Astrocyte (in vitro differentiated cells and primary cell): ENCODE measurements at regions not wholly inside any gene's neighbourhood (a gene's known extent, or its start where the extent isn't known, plus 50 kb on each side); places are given as distances from the start of the nearest gene placed in this dataset.

Experiments used
- DNase-seq: peaks from one replicate; pipeline ENCODE4 v3.0.0-alpha.2; 2010; ENCODE audit warnings: low read depth
- FAIRE-seq: peaks from 2 replicates; lab custom pipeline; 2011; peaks lifted over from hg19 to GRCh38; lab: Jason Lieb, UNC
- H2AFZ ChIP-seq: 2 replicates; pipeline ENCODE4 v1.6.0; 2012; ENCODE audit warnings: low read depth, low read length, inconsistent platforms
- H3K27ac ChIP-seq: 2 replicates; pipeline ENCODE4 v1.5.1; 2011; ENCODE audit warnings: low read depth, low read length, inconsistent platforms
- H3K27me3 ChIP-seq: 2 replicates; pipeline ENCODE4 v1.6.0; 2011; ENCODE audit warnings: low read length, inconsistent platforms; ENCODE audit not compliant: insufficient read depth
- H3K36me3 ChIP-seq: 2 replicates; pipeline ENCODE4 v1.5.1; 2011; ENCODE audit warnings: low read length, inconsistent platforms; ENCODE audit not compliant: insufficient read depth
- H3K4me1 ChIP-seq: 2 replicates; pipeline ENCODE4 v1.5.1; 2011; ENCODE audit warnings: low read length, inconsistent platforms; ENCODE audit not compliant: insufficient read depth
- H3K4me2 ChIP-seq: 2 replicates; pipeline ENCODE4 v1.6.0; 2012; ENCODE audit warnings: low read length, inconsistent platforms
- H3K4me3 ChIP-seq: 2 replicates; pipeline ENCODE4 v1.5.1; 2011; ENCODE audit warnings: low read depth, mild to moderate bottlenecking, low read length, inconsistent platforms; ENCODE audit not compliant: insufficient read depth
- H3K79me2 ChIP-seq: 2 replicates; pipeline ENCODE4 v1.6.0; 2012; ENCODE audit warnings: mild to moderate bottlenecking, low read length, inconsistent platforms; ENCODE audit not compliant: insufficient read depth
- H3K9ac ChIP-seq: 2 replicates; pipeline ENCODE4 v1.6.0; 2012; ENCODE audit warnings: mild to moderate bottlenecking, low read length, inconsistent platforms
- H3K9me3 ChIP-seq: 2 replicates; pipeline ENCODE4 v1.5.1; 2012; ENCODE audit warnings: low read depth, mild to moderate bottlenecking, low read length, inconsistent platforms; ENCODE audit not compliant: insufficient read depth
- H4K20me1 ChIP-seq: 2 replicates; pipeline ENCODE4 v1.6.0; 2012; ENCODE audit warnings: low read length, inconsistent platforms; ENCODE audit not compliant: insufficient read depth
- H3K27ac Mint-ChIP-seq: one replicate; pipeline ENCODE4 v1.8.0; 2021; ENCODE audit warnings: mild to moderate bottlenecking, mixed read lengths; ENCODE audit not compliant: unreplicated experiment
- H3K27me3 Mint-ChIP-seq: one replicate; pipeline ENCODE4 v1.8.0; 2021; ENCODE audit warnings: low read depth, mixed read lengths; ENCODE audit not compliant: unreplicated experiment
- H3K36me3 Mint-ChIP-seq: one replicate; pipeline ENCODE4 v1.8.0; 2021; ENCODE audit warnings: low read depth, mixed read lengths; ENCODE audit not compliant: unreplicated experiment
- H3K4me1 Mint-ChIP-seq: one replicate; pipeline ENCODE4 v1.8.0; 2021; ENCODE audit warnings: low read depth, mixed read lengths; ENCODE audit not compliant: unreplicated experiment
- H3K4me3 Mint-ChIP-seq: one replicate; pipeline ENCODE4 v1.8.0; 2021; ENCODE audit warnings: mild to moderate bottlenecking, moderate library complexity, mixed read lengths; ENCODE audit not compliant: unreplicated experiment
- H3K9me3 Mint-ChIP-seq: one replicate; pipeline ENCODE4 v1.8.0; 2021; ENCODE audit warnings: mild to moderate bottlenecking, mixed read lengths; ENCODE audit not compliant: unreplicated experiment
- EZH2 ChIP-seq: IDR thresholded peaks from 2 replicates; pipeline ENCODE4 v1.6.1; 2012; ENCODE audit warnings: mild to moderate bottlenecking, low read length, inconsistent platforms; ENCODE audit not compliant: insufficient read depth
- TF ChIP-seq, protein P1 (sequence below): IDR thresholded peaks from 2 replicates; pipeline ENCODE4 v1.5.1; 2011; ENCODE audit warnings: low read depth, mild to moderate bottlenecking, inconsistent platforms, low read length, moderate library complexity; ENCODE audit not compliant: insufficient read depth

DNA sequence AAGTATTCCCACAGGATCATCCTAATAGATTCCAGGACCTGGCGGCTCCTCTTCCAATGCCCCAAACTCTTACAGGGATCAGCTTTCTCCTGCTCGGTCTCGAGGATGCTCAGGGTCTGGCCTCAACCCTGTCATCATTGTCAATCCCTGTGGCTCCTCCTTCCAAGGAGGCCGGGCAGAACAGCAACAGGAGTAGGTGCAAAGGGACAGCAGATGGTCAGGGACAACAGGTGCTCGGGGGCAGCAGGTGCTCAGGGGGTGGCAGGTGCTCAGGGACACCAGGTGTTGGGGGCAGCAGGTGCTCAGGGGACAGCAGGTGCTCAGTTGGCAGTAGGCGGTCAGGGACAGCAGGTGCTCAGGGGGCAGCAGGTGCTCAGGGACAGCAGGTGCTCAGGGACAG, 84.8 kb downstream of the TTLL2 start:
- no peaks in the 10 kb centered on the region for H3K27me3 ChIP-seq
- FAIRE-seq: no peak
- DNase-seq: no peak

GRCh38 chr6:167410462-167410861, 85.6 kb downstream of the TTLL2 start:
- no peaks in the 10 kb centered on the region for H3K36me3 ChIP-seq
- H3K27ac ChIP-seq: no peak overlapping the region
- no peak for DNase-seq
- Mint-ChIP-seq H3K4me3 (no peak overlapping the region), H3K4me1 (no peaks in the 10 kb centered on the region), H3K27me3 (peaks cover 37% of the 10 kb centered on the region), H3K36me3 (no peaks in the 10 kb centered on the region), H3K9me3 (peaks cover 3% of the 10 kb centered on the region), H3K27ac (no peak overlapping the region)
- H3K4me1 ChIP-seq: no peaks in the 10 kb centered on the region
- FAIRE-seq: no peak
- H3K9me3 ChIP-seq: no peaks in the 10 kb centered on the region
- no peaks in the 10 kb centered on the region for H3K79me2 ChIP-seq
- no peak overlapping the region for H3K9ac ChIP-seq
- H3K4me2 ChIP-seq: no peak overlapping the region
- TF ChIP-seq, protein P1, sequence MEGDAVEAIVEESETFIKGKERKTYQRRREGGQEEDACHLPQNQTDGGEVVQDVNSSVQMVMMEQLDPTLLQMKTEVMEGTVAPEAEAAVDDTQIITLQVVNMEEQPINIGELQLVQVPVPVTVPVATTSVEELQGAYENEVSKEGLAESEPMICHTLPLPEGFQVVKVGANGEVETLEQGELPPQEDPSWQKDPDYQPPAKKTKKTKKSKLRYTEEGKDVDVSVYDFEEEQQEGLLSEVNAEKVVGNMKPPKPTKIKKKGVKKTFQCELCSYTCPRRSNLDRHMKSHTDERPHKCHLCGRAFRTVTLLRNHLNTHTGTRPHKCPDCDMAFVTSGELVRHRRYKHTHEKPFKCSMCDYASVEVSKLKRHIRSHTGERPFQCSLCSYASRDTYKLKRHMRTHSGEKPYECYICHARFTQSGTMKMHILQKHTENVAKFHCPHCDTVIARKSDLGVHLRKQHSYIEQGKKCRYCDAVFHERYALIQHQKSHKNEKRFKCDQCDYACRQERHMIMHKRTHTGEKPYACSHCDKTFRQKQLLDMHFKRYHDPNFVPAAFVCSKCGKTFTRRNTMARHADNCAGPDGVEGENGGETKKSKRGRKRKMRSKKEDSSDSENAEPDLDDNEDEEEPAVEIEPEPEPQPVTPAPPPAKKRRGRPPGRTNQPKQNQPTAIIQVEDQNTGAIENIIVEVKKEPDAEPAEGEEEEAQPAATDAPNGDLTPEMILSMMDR: no peak
- TF ChIP-seq EZH2: no peak
- H2AFZ ChIP-seq: no peak overlapping the region
- H4K20me1 ChIP-seq: no peaks in the 10 kb centered on the region
- no peaks in the 10 kb centered on the region for H3K27me3 ChIP-seq
- H3K4me3 ChIP-seq: no peak overlapping the region

More for the DNA sequence above, 84.8 kb downstream of the TTLL2 start:
- no peaks in the 10 kb centered on the region for H3K79me2 ChIP-seq
- H3K27ac Mint-ChIP-seq: no peak overlapping the region
- H3K9me3 ChIP-seq: no peaks in the 10 kb centered on the region
- H3K27ac ChIP-seq: no peak overlapping the region
- peaks cover 7% of the 10 kb centered on the region for H3K9me3 Mint-ChIP-seq
- H3K27me3 Mint-ChIP-seq: peaks cover 44% of the 10 kb centered on the region
- no peaks in the 10 kb centered on the region for H3K4me1 Mint-ChIP-seq
- no peak for TF ChIP-seq EZH2
- TF ChIP-seq, protein P1: no peak
- no peak overlapping the region for H3K4me3 ChIP-seq
- no peak overlapping the region for H3K4me2 ChIP-seq
- H2AFZ ChIP-seq: no peak overlapping the region
- no peaks in the 10 kb centered on the region for H3K36me3 Mint-ChIP-seq
- H3K4me1 ChIP-seq: no peaks in the 10 kb centered on the region
- no peak overlapping the region for H3K4me3 Mint-ChIP-seq
- H3K9ac ChIP-seq: no peak overlapping the region
- no peaks in the 10 kb centered on the region for H4K20me1 ChIP-seq
- H3K36me3 ChIP-seq: no peaks in the 10 kb centered on the region

DNA sequence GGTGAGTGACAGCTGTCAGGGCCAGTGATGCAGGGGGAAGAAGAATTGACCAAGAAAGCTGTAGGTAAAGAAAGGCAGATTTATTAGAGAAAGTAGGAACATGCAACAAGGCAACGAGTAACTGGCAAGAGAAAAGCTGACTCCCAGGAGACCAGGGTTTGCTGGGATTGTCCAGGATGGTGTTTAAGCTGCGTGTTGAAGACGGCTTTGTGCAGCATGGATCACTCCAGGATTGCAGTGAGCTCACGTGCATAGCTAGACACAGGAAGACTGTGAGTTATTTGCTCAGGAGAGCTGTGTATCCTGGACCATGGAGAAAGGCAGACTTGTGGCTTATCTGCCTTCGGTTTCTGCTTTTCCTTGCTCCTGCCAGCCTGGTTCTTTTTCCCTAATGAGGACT, 87.6 kb downstream of the TTLL2 start:
- FAIRE-seq (no peak), DNase-seq (no peak)
- H3K9me3 Mint-ChIP-seq: no peaks in the 10 kb centered on the region
- no peak overlapping the region for H3K27ac Mint-ChIP-seq
- H3K27me3 Mint-ChIP-seq: peaks cover 30% of the 10 kb centered on the region
- H3K4me1 Mint-ChIP-seq: no peaks in the 10 kb centered on the region
- H2AFZ ChIP-seq: no peak overlapping the region
- H3K4me3 Mint-ChIP-seq: no peak overlapping the region
- no peak overlapping the region for H3K9ac ChIP-seq
- H3K9me3 ChIP-seq: no peaks in the 10 kb centered on the region
- H3K36me3 Mint-ChIP-seq: no peaks in the 10 kb centered on the region
- H4K20me1 ChIP-seq: no peaks in the 10 kb centered on the region
- H3K79me2 ChIP-seq: no peaks in the 10 kb centered on the region
- no peak overlapping the region for H3K4me3 ChIP-seq
- H3K4me1 ChIP-seq: no peaks in the 10 kb centered on the region
- no peak overlapping the region for H3K27ac ChIP-seq
- no peaks in the 10 kb centered on the region for H3K27me3 ChIP-seq
- TF ChIP-seq EZH2: no peak
- TF ChIP-seq, protein P1: no peak
- H3K4me2 ChIP-seq: no peak overlapping the region
- no peaks in the 10 kb centered on the region for H3K36me3 ChIP-seq
